Neural cell (in vitro differentiated cells): ENCODE measurements at regions not wholly inside any gene's neighbourhood (a gene's known extent, or its start where the extent isn't known, plus 50 kb on each side); places are given as distances from the start of the nearest gene placed in this dataset.

ENCODE experiments used
- H2AFZ ChIP-seq: fragments of 200-600, 300-800 bp; sonication (generic), shearing (Covaris generic); 2 replicates; pipeline ENCODE4 v1.6.0; 2014; ENCODE audit warnings: low read depth, mild to moderate bottlenecking, antibody characterized with exemption, low read length, moderate library complexity
- H3F3A ChIP-seq: fragments of 200-600 bp; shearing (Covaris generic); 2 replicates; pipeline ENCODE4 v1.6.1; 2016; ENCODE audit warnings: mild to moderate bottlenecking, moderate library complexity, mixed read lengths, antibody characterized with exemption, low read length; ENCODE audit not compliant: insufficient read depth, poor library complexity, severe bottlenecking
- H3K27ac ChIP-seq: fragments of 200-600, 300-800 bp; sonication (generic), shearing (Covaris generic); 2 replicates; pipeline ENCODE4 v1.5.1; 2014; ENCODE audit warnings: mild to moderate bottlenecking, low read length, moderate library complexity
- H3K27me3 ChIP-seq: fragments of 300-800, 200-600 bp; sonication (generic), shearing (Covaris generic); 2 replicates; pipeline ENCODE4 v1.6.0; 2014; ENCODE audit warnings: mild to moderate bottlenecking, low read depth, low read length, moderate library complexity; ENCODE audit not compliant: insufficient read depth
- H3K36me3 ChIP-seq: fragments of 300-800, 200-600 bp; sonication (generic), shearing (Covaris generic); 2 replicates; pipeline ENCODE4 v1.5.1; 2014; ENCODE audit warnings: mild to moderate bottlenecking, antibody characterized with exemption, low read length, moderate library complexity; ENCODE audit not compliant: insufficient read depth
- H3K4me2 ChIP-seq: fragments of 300-800, 200-600 bp; sonication (generic), shearing (Covaris generic); 2 replicates; pipeline ENCODE4 v1.6.0; 2014; ENCODE audit warnings: mild to moderate bottlenecking, low read length
- H3K4me3 ChIP-seq: fragments of 300-800, 200-600 bp; sonication (generic), shearing (Covaris generic); 2 replicates; pipeline ENCODE4 v1.5.1; 2014; ENCODE audit warnings: mild to moderate bottlenecking, low read length, moderate library complexity
- H3K79me2 ChIP-seq: fragments of 200-600 bp; shearing (Covaris generic); replicated peaks from 2 replicates; pipeline ENCODE4 v1.6.0; 2014; ENCODE audit warnings: mild to moderate bottlenecking, low read length, moderate library complexity; ENCODE audit not compliant: insufficient read depth
- H3K9ac ChIP-seq: fragments of 300-800, 200-600 bp; sonication (generic), shearing (Covaris generic); 2 replicates; pipeline ENCODE4 v1.6.1; 2016; ENCODE audit warnings: mild to moderate bottlenecking, low read length, mixed read lengths
- H3K9me2 ChIP-seq: fragments of 200-600 bp; shearing (Covaris generic); 2 replicates; pipeline ENCODE4 v1.6.1; 2016; ENCODE audit warnings: mild to moderate bottlenecking, low read length, mixed read lengths; ENCODE audit not compliant: insufficient read depth
- H3K9me3 ChIP-seq: fragments of 200-600, 300-800 bp; sonication (generic), shearing (Covaris generic); 2 replicates; pipeline ENCODE4 v1.6.1; 2016; ENCODE audit warnings: mild to moderate bottlenecking, mixed run types, low read length, moderate library complexity, mixed read lengths
- H4K20me1 ChIP-seq: fragments of 200-600 bp; shearing (Covaris generic); 2 replicates; pipeline ENCODE4 v1.6.1; 2016; ENCODE audit warnings: mild to moderate bottlenecking, mixed run types; ENCODE audit not compliant: insufficient read depth
- EP300 ChIP-seq: fragments of 450-650 bp; conservative IDR thresholded peaks from 2 replicates; pipeline ENCODE4 v1.6.1; 2014; ENCODE audit warnings: antibody characterized with exemption, mild to moderate bottlenecking, moderate library complexity; ENCODE audit not compliant: poor library complexity, severe bottlenecking
- EZH2 ChIP-seq: fragments of 200-600, 300-800 bp; shearing (Covaris generic), sonication (generic); IDR thresholded peaks from 2 replicates; pipeline ENCODE4 v1.6.1; 2014; ENCODE audit warnings: antibody characterized with exemption, low read length, borderline replicate concordance, mild to moderate bottlenecking; ENCODE audit not compliant: insufficient read depth, poor library complexity, severe bottlenecking
- MXI1 ChIP-seq: fragments of 450-650 bp; conservative IDR thresholded peaks from 2 replicates; pipeline ENCODE4 v1.6.1; 2014; ENCODE audit warnings: antibody characterized with exemption, mild to moderate bottlenecking; ENCODE audit not compliant: poor library complexity, severe bottlenecking
- POLR2AphosphoS5 ChIP-seq: IDR thresholded peaks from 2 replicates; pipeline ENCODE4 v1.6.1; 2012
- RAD21 ChIP-seq: fragments of 450-650 bp; conservative IDR thresholded peaks from 2 replicates; pipeline ENCODE4 v1.6.1; 2014; ENCODE audit warnings: antibody characterized with exemption, mild to moderate bottlenecking, moderate library complexity
- REST ChIP-seq: IDR thresholded peaks from 2 replicates; pipeline ENCODE4 v1.6.1; 2012; ENCODE audit warnings: borderline replicate concordance
- SMC3 ChIP-seq: fragments of 450-650 bp; conservative IDR thresholded peaks from 2 replicates; pipeline ENCODE4 v1.6.1; 2014; ENCODE audit warnings: antibody characterized with exemption, mild to moderate bottlenecking, moderate library complexity; ENCODE audit not compliant: poor library complexity
- TAF1 ChIP-seq: IDR thresholded peaks from 2 replicates; pipeline ENCODE4 v1.6.1; 2012; ENCODE audit warnings: low read depth
- TF ChIP-seq, protein P1 (sequence below): fragments of 450-650 bp; IDR thresholded peaks from 2 replicates; pipeline ENCODE4 v1.5.1; 2014; ENCODE audit warnings: antibody characterized with exemption, mild to moderate bottlenecking, moderate library complexity; ENCODE audit not compliant: poor library complexity, severe bottlenecking

DNA sequence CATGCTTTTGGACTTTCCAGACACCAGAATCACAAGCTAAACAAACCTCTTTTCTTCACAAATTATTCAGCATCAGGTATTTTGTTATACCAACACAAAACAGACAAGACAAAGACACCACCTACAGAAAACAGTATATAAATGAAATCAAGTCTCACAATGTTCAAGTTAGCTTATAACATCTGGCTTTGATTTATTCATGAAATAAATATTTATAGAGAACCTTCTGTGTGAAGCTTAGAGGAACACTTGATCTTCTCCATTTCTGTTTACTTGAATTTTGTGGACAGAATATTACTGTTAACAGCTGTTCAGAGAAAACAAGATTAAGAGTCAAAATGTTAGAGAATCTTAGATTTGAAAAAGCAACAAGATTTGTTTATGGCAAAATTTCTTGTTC, 137.4 kb upstream of the PRR16 start:
- TF ChIP-seq REST (no peak), MXI1 (no peak), EZH2 (no peak), RAD21 (no peak), TAF1 (no peak), SMC3 (no peak), POLR2AphosphoS5 (no peak), EP300 (no peak)
- TF ChIP-seq, protein P1, sequence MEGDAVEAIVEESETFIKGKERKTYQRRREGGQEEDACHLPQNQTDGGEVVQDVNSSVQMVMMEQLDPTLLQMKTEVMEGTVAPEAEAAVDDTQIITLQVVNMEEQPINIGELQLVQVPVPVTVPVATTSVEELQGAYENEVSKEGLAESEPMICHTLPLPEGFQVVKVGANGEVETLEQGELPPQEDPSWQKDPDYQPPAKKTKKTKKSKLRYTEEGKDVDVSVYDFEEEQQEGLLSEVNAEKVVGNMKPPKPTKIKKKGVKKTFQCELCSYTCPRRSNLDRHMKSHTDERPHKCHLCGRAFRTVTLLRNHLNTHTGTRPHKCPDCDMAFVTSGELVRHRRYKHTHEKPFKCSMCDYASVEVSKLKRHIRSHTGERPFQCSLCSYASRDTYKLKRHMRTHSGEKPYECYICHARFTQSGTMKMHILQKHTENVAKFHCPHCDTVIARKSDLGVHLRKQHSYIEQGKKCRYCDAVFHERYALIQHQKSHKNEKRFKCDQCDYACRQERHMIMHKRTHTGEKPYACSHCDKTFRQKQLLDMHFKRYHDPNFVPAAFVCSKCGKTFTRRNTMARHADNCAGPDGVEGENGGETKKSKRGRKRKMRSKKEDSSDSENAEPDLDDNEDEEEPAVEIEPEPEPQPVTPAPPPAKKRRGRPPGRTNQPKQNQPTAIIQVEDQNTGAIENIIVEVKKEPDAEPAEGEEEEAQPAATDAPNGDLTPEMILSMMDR = no peak
- no peak overlapping the region for H3K4me2 ChIP-seq
- H4K20me1 ChIP-seq = no peaks in the 10 kb centered on the region
- no peak overlapping the region for H3K4me3 ChIP-seq
- no peak overlapping the region for H3K9ac ChIP-seq
- no peak overlapping the region for H3K27ac ChIP-seq
- H3K27me3 ChIP-seq = no peaks in the 10 kb centered on the region
- no peaks in the 10 kb centered on the region for H3F3A ChIP-seq
- no peaks in the 10 kb centered on the region for H3K79me2 ChIP-seq
- H3K9me3 ChIP-seq = no peaks in the 10 kb centered on the region
- no peak overlapping the region for H2AFZ ChIP-seq
- H3K9me2 ChIP-seq = no peaks in the 10 kb centered on the region
- H3K36me3 ChIP-seq = no peaks in the 10 kb centered on the region

DNA sequence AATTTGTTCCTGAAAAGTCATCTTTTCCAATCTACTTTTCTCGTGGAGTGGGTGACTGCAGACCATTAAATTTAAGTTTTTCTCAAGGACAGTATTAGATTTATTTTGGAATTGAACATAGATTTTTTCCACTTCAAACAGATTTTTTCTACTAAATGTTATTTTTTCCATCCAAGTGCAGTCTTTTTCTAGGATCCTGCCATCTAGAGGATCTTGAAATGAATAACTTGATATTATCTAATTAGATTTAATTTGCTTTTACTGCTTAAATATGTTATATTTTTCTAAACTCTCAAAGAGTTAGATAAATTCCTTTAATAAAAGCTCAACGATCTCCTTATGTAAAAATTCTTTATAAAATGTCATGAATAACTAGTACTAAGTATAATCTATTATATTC, 136.9 kb upstream of the PRR16 start:
- H3K9me2 ChIP-seq = no peaks in the 10 kb centered on the region
- H3K9ac ChIP-seq = no peak overlapping the region
- no peak overlapping the region for H3K27ac ChIP-seq
- no peaks in the 10 kb centered on the region for H4K20me1 ChIP-seq
- H2AFZ ChIP-seq = no peak overlapping the region
- H3K4me3 ChIP-seq = no peak overlapping the region
- no peaks in the 10 kb centered on the region for H3F3A ChIP-seq
- no peaks in the 10 kb centered on the region for H3K9me3 ChIP-seq
- no peaks in the 10 kb centered on the region for H3K27me3 ChIP-seq
- H3K4me2 ChIP-seq = no peak overlapping the region
- TF ChIP-seq POLR2AphosphoS5 (no peak), MXI1 (no peak), REST (no peak)
- no peaks in the 10 kb centered on the region for H3K79me2 ChIP-seq
- H3K36me3 ChIP-seq = no peaks in the 10 kb centered on the region
